GM19025 (cell line): ENCODE measurements at regions not wholly inside any gene's neighbourhood (a gene's known extent, or its start where the extent isn't known, plus 50 kb on each side); places are given as distances from the start of the nearest gene placed in this dataset.

Source experiments
- ATAC-seq: cut with Tn5 transposase; IDR thresholded peaks from one replicate; pipeline ENCODE4 v1.9.1; 2021; ENCODE audit warnings: mild to moderate bottlenecking, low read depth, moderate library complexity; ENCODE audit not compliant: unreplicated experiment

- ATAC-seq = no peak
Observed at GRCh38 chr3:127358641-127359040, 70.8 kb upstream of the PRR20G start.

DNA sequence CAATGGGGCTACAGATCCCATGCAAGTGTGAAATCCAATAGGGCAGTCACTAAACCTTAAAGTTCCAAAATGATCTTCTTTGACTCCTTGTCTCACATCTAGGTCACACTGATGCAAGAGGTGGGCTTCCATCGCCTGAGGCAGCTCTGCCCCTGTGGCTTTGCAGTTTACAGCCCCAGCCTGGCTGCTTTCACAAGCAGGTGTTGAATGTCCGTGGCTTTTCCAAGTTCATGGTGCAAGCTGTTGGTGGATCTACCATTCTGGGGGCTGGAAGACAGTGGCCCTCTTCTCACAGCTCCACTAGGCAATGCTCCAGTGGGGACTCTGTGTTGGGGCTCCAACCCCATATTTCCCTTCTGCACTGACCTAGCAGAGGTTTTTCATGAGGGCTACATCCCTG is 68.5 kb upstream of the PRR20G start:
- no peak for ATAC-seq

- no peak for ATAC-seq
Observed at GRCh38 chr3:127354761-127355160, 66.9 kb upstream of the PRR20G start.

DNA sequence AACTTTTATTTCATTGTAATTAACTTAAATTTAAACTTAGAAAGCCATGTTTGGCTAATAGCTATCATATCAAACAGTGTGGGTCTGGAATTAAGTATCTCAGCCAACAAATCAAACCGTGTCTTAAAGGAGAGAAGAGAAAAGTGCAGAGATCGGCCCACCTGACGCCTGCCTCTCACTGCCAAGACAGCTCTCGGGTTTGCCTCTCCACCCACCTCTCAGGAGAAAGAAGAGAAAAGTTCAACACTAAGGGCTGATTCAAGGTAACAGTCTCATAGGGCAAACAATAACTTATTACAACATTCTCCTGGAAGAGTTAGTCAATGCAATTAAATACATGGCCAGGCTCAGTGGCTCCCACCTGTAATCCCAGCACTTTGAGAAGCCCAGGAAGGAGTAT is 64.8 kb upstream of the PRR20G start:
- no peak for ATAC-seq

DNA sequence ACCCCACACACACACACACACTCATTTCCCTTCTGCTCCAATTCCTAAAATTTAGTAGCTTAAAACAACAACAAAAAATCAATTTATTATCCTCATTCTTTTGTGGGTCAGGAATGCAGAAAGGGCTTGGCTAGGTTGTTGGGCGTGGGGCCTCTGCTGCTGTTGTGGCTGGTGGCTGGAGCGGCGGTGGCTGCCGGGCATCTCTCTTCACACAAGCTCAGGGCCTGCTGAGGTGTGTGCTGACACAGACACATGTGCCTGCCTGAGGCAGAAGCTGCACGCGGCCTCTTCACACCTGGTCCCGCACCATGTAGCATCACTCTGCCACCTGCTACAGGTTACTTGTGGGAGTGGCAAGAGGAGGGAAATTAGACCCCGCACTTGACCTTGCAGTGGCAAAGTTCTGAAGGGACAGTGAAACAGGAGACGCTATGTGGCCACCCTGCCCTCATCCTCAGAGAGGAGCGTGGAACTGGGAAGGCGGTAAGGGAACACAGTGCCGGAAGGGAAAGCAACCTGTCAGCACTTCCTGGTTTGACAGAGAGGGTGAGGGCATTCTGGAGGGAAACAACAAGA is 64.0 kb upstream of the PRR20G start:
- ATAC-seq = no peak

DNA sequence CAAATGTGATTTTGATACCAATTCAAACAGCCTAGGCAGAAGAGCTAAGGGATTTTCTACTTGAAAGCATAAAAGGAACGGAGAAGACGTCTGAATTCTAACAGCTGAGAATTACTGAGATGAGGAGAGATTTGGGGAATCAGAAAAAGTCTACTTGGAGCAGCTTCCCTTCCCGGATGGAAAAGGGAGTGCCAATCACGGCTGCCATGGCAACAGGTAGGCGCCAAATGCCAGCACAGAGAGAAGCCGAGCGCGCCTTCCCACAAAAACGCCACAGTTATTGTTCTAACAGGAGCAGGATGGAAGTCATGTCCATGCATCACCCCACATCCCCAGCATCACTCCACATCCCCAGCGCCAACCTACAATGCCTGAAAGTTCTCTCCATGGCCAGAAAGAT is 63.5 kb upstream of the PRR20G start:
- no peak for ATAC-seq

DNA sequence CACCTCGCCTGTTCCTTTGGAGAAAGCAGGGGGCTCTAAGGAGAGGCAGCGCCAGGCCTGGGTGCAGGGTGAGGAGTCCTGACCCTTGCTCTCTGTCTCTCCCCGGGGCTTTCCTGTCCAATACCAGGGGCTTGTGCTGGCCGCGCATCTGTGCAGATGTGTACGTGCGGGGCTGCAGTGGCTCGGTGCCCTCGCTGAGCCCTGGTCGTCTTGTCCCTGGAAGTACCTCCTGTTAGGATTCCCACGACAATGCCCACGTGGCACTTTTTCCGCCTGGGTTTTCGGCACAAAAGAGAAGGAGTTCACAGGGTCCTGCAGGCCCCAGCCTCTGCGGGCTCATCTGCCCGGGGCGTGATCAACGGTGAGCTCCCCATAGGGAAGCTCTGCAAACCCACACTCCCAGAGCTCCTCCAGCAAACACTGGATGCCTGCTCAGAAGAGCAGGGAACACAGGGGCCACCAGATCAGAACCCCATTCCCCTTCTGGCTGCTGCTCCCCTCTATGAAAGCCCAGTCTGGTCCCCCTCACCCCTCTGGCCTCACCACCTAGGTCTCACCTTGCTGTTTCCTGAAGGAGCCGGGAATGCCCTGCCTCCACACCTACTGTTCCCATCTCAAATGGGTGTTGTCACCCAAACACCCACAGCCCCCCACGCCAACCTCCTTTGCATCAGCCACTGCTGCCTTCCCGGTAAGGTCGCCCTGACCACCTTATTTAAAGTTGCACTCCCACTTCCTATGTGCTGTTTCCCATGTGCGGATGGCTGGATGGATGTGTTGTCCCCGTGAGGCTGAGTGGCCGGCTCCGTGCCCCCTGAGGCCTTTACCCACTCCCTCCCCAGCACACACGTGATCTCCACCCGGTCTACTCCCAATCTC is 62.6 kb upstream of the PRR20G start:
- no peak for ATAC-seq

DNA sequence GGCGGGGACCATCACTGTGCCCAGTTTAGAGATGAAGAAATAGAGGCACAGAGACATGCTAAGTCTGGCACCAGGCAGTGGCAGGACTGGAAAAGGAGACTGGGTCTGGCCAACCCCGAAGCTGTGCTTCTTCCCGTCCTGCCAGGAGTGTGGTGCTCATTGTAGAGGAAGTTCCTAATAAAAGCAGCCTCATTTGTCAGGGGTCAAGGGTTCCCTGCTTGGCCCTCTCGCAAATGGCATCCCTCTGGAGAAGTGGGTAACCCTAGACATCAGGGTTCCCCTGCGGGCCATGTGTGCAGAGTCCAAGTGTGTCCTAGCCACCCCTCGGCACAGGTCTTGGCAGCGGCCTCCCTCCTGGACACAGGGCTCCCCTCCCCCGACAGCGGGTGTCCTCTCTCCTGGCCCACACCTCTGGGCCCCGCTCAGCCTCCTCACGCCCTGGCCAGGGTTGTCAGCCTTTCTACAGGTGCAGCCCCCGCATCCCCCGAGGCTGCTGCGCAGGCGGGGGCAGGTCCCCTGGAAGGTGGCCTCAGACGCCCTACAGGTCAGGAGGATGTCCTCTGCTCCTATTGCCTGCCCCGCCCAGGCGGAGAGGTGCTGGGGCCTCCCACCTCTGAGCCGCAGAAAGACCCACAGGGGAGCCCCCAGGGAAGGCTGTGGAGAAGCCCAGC is 61.8 kb upstream of the PRR20G start:
- no peak for ATAC-seq

DNA sequence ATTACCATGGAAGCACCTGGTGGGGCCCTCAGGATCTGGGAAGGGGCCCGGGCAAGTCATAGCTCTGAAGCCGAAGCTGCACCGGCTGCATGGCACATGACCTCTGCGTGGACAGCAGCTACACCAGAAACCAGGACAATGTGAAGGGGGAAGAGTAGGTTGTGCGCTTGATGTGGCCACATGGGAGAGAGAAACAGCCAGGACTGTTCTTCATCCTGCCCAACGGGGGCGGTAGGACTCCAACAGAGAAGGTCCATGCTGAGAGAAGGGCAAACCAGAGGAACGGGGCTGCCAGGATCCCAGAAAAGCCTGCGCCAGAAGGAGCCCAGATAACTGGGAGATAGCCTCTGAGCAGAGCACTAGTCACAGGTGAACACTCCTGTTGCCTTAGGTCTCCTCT is 54.9 kb upstream of the PRR20G start:
- no peak for ATAC-seq

GRCh38 chr3:127339928-127340861 is 52.3 kb upstream of the PRR20G start:
- no peak for ATAC-seq

GRCh38 chr3:127339016-127339415 is 51.2 kb upstream of the PRR20G start:
- ATAC-seq = no peak

GRCh38 chr3:127337911-127338531 is 50.2 kb upstream of the PRR20G start:
- ATAC-seq = no peak
